ENCODE measurements at regions not wholly inside any gene's neighbourhood (a gene's known extent, or its start where the extent isn't known, plus 50 kb on each side); places are given as distances from the start of the nearest gene placed in this dataset.

DNA sequence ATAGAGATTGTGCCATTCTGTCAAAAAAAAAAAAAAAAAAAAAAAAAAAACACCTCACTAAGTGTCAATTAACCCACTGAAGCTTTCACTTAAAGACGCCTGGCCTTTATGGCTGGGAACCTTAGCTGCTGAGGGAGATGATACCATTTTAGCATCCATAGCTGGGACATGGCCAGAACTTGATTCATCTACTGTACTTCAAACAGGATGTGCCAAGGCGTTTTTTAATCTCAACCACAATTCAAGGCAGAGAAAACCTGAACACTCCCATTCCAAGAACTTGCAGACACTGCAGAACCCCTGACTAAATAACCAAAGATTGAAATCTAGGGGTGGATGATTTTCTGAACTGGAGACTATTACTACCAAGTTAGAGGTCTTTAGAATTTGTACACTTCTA, 996.6 kb downstream of the SORCS1 start:
- Mint-ChIP-seq H3K27me3 (ENCODE audit: low read depth) (no peaks in the 10 kb centered on the region), H3K9me3 (peaks cover 6% of the 10 kb centered on the region; the same call in 1 of the 2 replicates), H3K27ac (no peak overlapping the region), H3K36me3 (no peaks in the 10 kb centered on the region), H3K4me1 (no peaks in the 10 kb centered on the region), H3K4me3 (no peak overlapping the region)
- ATAC-seq (no peak), DNase-seq (ENCODE audit: low spot score) (no peak)
- TF ChIP-seq MXD4 (CRISPR knock-in tag; IDR thresholded peaks at IDR 0.05; ENCODE audit: borderline replicate concordance) (no peak), TCF7 (CRISPR knock-in tag; IDR thresholded peaks at IDR 0.05; ENCODE audit: low read depth) (no peak), ZBTB21 (CRISPR knock-in tag; IDR thresholded peaks at IDR 0.05; ENCODE audit: borderline replicate concordance) (no peak), SP1 (CRISPR knock-in tag; conservative IDR thresholded peaks at IDR 0.05) (no peak), NFE2L1 (CRISPR knock-in tag; IDR thresholded peaks at IDR 0.05) (no peak), ZNF121 (CRISPR knock-in tag; IDR thresholded peaks at IDR 0.05) (no peak), GTF2I (CRISPR knock-in tag; conservative IDR thresholded peaks at IDR 0.05) (no peak), ZNF232 (CRISPR knock-in tag; IDR thresholded peaks at IDR 0.05) (no peak), SMAD3 (CRISPR knock-in tag; IDR thresholded peaks at IDR 0.05; ENCODE audit: borderline replicate concordance) (no peak)
- TF ChIP-seq, protein P1, sequence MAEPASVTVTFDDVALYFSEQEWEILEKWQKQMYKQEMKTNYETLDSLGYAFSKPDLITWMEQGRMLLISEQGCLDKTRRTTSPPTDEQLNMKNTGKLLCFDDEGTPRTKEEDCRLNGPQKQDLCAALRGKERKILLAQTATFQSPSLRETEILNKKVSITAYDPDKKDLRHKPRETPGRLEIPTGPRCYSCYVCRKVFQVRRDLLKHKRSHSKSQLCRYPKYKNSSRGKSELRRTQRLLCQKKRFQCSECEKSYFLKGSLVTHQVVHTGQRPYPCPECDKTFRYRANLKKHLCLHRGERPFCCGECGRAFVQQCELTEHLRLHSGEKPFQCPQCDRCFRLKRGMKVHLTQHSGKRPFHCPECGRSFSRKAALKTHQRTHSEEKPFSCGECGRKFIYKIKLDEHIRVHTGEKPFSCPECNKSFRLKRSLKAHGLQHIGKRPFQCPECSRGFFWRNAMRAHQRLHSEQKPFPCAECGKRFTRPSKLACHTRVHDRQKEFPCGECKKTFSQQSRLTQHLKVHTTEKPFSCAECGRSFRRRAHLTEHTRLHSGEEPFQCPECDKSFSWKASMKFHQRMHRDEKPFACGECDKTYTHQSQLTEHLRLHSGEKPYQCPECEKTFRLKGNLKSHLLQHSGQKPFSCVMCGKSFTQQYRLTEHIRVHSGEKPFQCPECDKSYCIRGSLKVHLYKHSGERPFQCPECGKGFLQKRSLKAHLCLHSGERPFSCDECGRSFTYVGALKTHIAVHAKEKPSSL (CRISPR knock-in tag; conservative IDR thresholded peaks at IDR 0.05): no peak
- TF ChIP-seq, protein P2, sequence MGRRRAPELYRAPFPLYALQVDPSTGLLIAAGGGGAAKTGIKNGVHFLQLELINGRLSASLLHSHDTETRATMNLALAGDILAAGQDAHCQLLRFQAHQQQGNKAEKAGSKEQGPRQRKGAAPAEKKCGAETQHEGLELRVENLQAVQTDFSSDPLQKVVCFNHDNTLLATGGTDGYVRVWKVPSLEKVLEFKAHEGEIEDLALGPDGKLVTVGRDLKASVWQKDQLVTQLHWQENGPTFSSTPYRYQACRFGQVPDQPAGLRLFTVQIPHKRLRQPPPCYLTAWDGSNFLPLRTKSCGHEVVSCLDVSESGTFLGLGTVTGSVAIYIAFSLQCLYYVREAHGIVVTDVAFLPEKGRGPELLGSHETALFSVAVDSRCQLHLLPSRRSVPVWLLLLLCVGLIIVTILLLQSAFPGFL (CRISPR knock-in tag; IDR thresholded peaks at IDR 0.05; ENCODE audit: borderline replicate concordance): no peak
- TF ChIP-seq, protein P3, sequence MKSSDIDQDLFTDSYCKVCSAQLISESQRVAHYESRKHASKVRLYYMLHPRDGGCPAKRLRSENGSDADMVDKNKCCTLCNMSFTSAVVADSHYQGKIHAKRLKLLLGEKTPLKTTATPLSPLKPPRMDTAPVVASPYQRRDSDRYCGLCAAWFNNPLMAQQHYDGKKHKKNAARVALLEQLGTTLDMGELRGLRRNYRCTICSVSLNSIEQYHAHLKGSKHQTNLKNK (CRISPR knock-in tag; IDR thresholded peaks at IDR 0.05): no peak
- TF ChIP-seq, protein P4, sequence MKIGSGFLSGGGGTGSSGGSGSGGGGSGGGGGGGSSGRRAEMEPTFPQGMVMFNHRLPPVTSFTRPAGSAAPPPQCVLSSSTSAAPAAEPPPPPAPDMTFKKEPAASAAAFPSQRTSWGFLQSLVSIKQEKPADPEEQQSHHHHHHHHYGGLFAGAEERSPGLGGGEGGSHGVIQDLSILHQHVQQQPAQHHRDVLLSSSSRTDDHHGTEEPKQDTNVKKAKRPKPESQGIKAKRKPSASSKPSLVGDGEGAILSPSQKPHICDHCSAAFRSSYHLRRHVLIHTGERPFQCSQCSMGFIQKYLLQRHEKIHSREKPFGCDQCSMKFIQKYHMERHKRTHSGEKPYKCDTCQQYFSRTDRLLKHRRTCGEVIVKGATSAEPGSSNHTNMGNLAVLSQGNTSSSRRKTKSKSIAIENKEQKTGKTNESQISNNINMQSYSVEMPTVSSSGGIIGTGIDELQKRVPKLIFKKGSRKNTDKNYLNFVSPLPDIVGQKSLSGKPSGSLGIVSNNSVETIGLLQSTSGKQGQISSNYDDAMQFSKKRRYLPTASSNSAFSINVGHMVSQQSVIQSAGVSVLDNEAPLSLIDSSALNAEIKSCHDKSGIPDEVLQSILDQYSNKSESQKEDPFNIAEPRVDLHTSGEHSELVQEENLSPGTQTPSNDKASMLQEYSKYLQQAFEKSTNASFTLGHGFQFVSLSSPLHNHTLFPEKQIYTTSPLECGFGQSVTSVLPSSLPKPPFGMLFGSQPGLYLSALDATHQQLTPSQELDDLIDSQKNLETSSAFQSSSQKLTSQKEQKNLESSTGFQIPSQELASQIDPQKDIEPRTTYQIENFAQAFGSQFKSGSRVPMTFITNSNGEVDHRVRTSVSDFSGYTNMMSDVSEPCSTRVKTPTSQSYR (CRISPR knock-in tag; IDR thresholded peaks at IDR 0.05): no peak
- ChIA-PET POLR2A (no interaction called here), CTCF (interaction anchor here (0.6 kb wide), 1 partner anchor 257 kb away, joined by 3 read pairs; no protein-coding TSS in a partner anchor)

DNA sequence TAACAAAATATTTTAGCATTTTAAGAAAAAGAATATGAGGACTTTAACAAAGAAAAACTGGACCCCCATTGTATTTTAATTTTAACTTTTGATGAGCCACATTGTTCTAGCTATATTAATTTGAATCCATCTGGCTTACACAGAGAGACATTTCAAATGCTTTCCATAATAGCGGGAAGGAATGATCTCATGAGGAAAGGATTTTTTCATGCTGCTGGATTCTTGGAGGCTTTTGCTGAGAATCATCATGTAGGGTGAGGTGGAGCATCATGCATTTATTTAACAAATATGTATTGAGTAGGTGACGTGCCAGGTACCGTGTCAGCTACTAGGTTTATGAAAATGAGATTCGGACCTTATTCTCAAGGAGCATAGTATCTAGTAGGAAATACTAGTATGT, 1006.3 kb downstream of the SORCS1 start:
- no peaks in the 10 kb centered on the region for H3K27me3 Mint-ChIP-seq (ENCODE audit: low read depth)
- DNase-seq (ENCODE audit: low spot score) (no peak), ATAC-seq (no peak)
- H3K36me3 Mint-ChIP-seq: no peaks in the 10 kb centered on the region
- H3K9me3 Mint-ChIP-seq: peaks cover 3% of the 10 kb centered on the region; the same call in 1 of the 2 replicates
- CTCF ChIA-PET: no interaction called here
- H3K4me1 Mint-ChIP-seq: no peaks in the 10 kb centered on the region
- no peak overlapping the region for H3K4me3 Mint-ChIP-seq
- TF ChIP-seq JUN (CRISPR knock-in tag; IDR thresholded peaks at IDR 0.05): no peak
- no peak for TF ChIP-seq RORB (CRISPR knock-in tag; IDR thresholded peaks at IDR 0.05)
- no peak for TF ChIP-seq RELA (CRISPR knock-in tag; IDR thresholded peaks at IDR 0.05; ENCODE audit: borderline replicate concordance)
- no peak for TF ChIP-seq ATF1 (CRISPR knock-in tag; IDR thresholded peaks at IDR 0.05)
- TF ChIP-seq, protein P5, sequence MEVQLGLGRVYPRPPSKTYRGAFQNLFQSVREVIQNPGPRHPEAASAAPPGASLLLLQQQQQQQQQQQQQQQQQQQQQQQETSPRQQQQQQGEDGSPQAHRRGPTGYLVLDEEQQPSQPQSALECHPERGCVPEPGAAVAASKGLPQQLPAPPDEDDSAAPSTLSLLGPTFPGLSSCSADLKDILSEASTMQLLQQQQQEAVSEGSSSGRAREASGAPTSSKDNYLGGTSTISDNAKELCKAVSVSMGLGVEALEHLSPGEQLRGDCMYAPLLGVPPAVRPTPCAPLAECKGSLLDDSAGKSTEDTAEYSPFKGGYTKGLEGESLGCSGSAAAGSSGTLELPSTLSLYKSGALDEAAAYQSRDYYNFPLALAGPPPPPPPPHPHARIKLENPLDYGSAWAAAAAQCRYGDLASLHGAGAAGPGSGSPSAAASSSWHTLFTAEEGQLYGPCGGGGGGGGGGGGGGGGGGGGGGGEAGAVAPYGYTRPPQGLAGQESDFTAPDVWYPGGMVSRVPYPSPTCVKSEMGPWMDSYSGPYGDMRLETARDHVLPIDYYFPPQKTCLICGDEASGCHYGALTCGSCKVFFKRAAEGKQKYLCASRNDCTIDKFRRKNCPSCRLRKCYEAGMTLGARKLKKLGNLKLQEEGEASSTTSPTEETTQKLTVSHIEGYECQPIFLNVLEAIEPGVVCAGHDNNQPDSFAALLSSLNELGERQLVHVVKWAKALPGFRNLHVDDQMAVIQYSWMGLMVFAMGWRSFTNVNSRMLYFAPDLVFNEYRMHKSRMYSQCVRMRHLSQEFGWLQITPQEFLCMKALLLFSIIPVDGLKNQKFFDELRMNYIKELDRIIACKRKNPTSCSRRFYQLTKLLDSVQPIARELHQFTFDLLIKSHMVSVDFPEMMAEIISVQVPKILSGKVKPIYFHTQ (CRISPR knock-in tag; IDR thresholded peaks at IDR 0.05): no peak
- no peak for TF ChIP-seq PRRX2 (CRISPR knock-in tag; IDR thresholded peaks at IDR 0.05)
- TF ChIP-seq GABPB1 (CRISPR knock-in tag; IDR thresholded peaks at IDR 0.05): no peak
- TF ChIP-seq NFATC4 (CRISPR knock-in tag; IDR thresholded peaks at IDR 0.05): no peak
- no peak for TF ChIP-seq ZNF317 (CRISPR knock-in tag; IDR thresholded peaks at IDR 0.05; ENCODE audit: borderline replicate concordance, low read depth)
- TF ChIP-seq, protein P6, sequence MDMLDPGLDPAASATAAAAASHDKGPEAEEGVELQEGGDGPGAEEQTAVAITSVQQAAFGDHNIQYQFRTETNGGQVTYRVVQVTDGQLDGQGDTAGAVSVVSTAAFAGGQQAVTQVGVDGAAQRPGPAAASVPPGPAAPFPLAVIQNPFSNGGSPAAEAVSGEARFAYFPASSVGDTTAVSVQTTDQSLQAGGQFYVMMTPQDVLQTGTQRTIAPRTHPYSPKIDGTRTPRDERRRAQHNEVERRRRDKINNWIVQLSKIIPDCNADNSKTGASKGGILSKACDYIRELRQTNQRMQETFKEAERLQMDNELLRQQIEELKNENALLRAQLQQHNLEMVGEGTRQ (CRISPR knock-in tag; IDR thresholded peaks at IDR 0.05): no peak
- no peak for TF ChIP-seq SMAD4 (CRISPR knock-in tag; IDR thresholded peaks at IDR 0.05)
- POLR2A ChIA-PET: no interaction called here
- no peak overlapping the region for H3K27ac Mint-ChIP-seq
